GM23338 (cell line): ENCODE measurements at regions not wholly inside any gene's neighbourhood (a gene's known extent, or its start where the extent isn't known, plus 50 kb on each side); places are given as distances from the start of the nearest gene placed in this dataset.

ENCODE experiments used
- CTCF ChIP-seq, 2 experiments: fragments of 200-600 bp in 1 of 2; sonication (generic) in 1 of 2; conservative IDR thresholded peaks; 2 replicates each; pipeline versions ENCODE4 v1.5.1 to v1.6.1; 2016 to 2017; ENCODE audit warnings: antibody characterized with exemption in 2 of 2, low read depth in 2 of 2, mild to moderate bottlenecking in 2 of 2, moderate library complexity in 1 of 2
- EZH2 ChIP-seq: fragments of 200-600 bp; sonication (generic); IDR thresholded peaks from one replicate; pipeline ENCODE4 v1.8.0; 2017; ENCODE audit warnings: antibody characterized with exemption, mild to moderate bottlenecking, low read depth; ENCODE audit not compliant: unreplicated experiment
- ZNF331 ChIP-seq: fragments of 250-450 bp; sonication (Bioruptor Pico); IDR thresholded peaks from 2 replicates; pipeline ENCODE4 v1.5.0; 2020; ENCODE audit warnings: low read depth, mild to moderate bottlenecking, moderate library complexity
- TF ChIP-seq, protein P1 (sequence below): fragments of 250-450 bp; sonication (Bioruptor Pico); IDR thresholded peaks from 2 replicates; pipeline ENCODE4 v1.5.0; 2020; ENCODE audit warnings: mild to moderate bottlenecking, moderate library complexity
- TF ChIP-seq, protein P2 (sequence below): IDR thresholded peaks from 2 replicates; pipeline ENCODE4 v1.6.1; 2016; ENCODE audit warnings: antibody characterized with exemption

- TF ChIP-seq, protein P1, sequence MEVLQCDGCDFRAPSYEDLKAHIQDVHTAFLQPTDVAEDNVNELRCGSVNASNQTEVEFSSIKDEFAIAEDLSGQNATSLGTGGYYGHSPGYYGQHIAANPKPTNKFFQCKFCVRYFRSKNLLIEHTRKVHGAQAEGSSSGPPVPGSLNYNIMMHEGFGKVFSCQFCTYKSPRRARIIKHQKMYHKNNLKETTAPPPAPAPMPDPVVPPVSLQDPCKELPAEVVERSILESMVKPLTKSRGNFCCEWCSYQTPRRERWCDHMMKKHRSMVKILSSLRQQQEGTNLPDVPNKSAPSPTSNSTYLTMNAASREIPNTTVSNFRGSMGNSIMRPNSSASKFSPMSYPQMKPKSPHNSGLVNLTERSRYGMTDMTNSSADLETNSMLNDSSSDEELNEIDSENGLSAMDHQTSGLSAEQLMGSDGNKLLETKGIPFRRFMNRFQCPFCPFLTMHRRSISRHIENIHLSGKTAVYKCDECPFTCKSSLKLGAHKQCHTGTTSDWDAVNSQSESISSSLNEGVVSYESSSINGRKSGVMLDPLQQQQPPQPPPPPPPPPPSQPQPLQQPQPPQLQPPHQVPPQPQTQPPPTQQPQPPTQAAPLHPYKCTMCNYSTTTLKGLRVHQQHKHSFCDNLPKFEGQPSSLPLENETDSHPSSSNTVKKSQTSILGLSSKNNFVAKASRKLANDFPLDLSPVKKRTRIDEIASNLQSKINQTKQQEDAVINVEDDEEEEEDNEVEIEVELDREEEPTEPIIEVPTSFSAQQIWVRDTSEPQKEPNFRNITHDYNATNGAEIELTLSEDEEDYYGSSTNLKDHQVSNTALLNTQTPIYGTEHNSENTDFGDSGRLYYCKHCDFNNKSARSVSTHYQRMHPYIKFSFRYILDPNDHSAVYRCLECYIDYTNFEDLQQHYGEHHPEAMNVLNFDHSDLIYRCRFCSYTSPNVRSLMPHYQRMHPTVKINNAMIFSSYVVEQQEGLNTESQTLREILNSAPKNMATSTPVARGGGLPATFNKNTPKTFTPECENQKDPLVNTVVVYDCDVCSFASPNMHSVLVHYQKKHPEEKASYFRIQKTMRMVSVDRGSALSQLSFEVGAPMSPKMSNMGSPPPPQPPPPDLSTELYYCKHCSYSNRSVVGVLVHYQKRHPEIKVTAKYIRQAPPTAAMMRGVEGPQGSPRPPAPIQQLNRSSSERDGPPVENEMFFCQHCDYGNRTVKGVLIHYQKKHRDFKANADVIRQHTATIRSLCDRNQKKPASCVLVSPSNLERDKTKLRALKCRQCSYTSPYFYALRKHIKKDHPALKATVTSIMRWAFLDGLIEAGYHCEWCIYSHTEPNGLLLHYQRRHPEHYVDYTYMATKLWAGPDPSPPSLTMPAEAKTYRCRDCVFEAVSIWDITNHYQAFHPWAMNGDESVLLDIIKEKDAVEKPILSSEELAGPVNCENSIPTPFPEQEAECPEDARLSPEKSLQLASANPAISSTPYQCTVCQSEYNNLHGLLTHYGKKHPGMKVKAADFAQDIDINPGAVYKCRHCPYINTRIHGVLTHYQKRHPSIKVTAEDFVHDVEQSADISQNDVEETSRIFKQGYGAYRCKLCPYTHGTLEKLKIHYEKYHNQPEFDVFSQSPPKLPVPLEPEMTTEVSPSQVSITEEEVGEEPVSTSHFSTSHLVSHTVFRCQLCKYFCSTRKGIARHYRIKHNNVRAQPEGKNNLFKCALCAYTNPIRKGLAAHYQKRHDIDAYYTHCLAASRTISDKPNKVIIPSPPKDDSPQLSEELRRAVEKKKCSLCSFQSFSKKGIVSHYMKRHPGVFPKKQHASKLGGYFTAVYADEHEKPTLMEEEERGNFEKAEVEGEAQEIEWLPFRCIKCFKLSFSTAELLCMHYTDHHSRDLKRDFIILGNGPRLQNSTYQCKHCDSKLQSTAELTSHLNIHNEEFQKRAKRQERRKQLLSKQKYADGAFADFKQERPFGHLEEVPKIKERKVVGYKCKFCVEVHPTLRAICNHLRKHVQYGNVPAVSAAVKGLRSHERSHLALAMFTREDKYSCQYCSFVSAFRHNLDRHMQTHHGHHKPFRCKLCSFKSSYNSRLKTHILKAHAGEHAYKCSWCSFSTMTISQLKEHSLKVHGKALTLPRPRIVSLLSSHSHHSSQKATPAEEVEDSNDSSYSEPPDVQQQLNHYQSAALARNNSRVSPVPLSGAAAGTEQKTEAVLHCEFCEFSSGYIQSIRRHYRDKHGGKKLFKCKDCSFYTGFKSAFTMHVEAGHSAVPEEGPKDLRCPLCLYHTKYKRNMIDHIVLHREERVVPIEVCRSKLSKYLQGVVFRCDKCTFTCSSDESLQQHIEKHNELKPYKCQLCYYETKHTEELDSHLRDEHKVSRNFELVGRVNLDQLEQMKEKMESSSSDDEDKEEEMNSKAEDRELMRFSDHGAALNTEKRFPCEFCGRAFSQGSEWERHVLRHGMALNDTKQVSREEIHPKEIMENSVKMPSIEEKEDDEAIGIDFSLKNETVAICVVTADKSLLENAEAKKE (CRISPR knock-in tag): 0 out of 2 replicates have a peak, but pooled peaks have one; percentile 29
- TF ChIP-seq ZNF331 (0 out of 2 replicates have a peak, but pooled peaks have one; percentile 4), CTCF (conservative IDR thresholded peaks at IDR 0.05; ENCODE audit: low read depth in 2 of 2) (no peak; a peak in 1 of 4 replicates), EZH2 (no peak)
- TF ChIP-seq, protein P2, sequence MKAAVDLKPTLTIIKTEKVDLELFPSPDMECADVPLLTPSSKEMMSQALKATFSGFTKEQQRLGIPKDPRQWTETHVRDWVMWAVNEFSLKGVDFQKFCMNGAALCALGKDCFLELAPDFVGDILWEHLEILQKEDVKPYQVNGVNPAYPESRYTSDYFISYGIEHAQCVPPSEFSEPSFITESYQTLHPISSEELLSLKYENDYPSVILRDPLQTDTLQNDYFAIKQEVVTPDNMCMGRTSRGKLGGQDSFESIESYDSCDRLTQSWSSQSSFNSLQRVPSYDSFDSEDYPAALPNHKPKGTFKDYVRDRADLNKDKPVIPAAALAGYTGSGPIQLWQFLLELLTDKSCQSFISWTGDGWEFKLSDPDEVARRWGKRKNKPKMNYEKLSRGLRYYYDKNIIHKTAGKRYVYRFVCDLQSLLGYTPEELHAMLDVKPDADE: no peak
Observed at GRCh38 chr2:58428096-58429013, 187.2 kb upstream of the FANCL start (continued).
